GM19468 (cell line): ENCODE measurements at regions not wholly inside any gene's neighbourhood (a gene's known extent, or its start where the extent isn't known, plus 50 kb on each side); places are given as distances from the start of the nearest gene placed in this dataset.
"Not testable (repeated sequence)": the region's sequence is repeated elsewhere in the genome, so short reads cannot be mapped to it uniquely, and the experiment has no call there.

Experiments used
- ATAC-seq: cut with Tn5 transposase; IDR thresholded peaks from one replicate; pipeline ENCODE4 v1.9.1; 2021; ENCODE audit warnings: mild to moderate bottlenecking, moderate library complexity, moderate number of reproducible peaks; ENCODE audit not compliant: unreplicated experiment; ENCODE audit errors: extremely low read depth

DNA sequence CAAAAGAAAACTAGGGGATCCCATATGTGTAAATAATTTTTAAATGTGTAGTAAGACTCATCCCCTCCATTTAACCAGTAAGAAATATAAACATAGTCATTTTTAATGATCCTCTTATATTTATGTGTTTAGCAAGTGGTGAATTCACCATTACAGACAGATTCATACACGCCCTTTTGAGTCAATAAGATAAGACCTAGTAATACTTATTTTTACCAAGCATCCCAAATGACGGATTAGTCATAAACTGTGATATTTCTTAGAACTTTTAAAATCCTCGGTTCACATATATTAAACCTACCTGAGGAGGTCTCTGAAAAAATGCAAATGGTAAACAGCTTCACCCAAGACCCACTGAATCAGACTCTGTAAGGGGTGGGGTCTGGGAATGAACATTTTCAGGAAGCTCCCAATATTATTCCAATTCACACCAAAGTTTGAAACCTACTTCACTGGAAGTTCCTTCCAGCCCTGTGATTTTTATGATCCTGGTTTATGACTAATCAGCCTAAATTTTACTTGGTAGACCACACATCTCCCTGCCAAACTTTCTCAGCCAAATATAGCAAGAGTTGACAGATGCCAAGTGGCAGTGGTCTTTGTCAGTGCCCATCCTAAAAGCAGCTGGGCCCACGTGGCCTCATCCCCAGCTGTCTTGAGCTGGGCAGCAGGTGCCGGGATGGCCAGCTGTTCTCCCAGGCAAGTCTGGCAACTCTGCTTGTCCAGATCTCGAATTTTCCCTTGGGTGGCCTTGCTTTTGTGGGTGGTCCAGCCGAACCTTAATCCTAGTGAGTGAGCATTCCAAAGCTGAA is 559.0 kb upstream of the RGMB start:
- no peak for ATAC-seq

GRCh38 chr5:98217138-98217537 is 556.3 kb upstream of the RGMB start:
- no peak for ATAC-seq

GRCh38 chr5:98218838-98219237 is 554.6 kb upstream of the RGMB start:
- ATAC-seq, result no peak

DNA sequence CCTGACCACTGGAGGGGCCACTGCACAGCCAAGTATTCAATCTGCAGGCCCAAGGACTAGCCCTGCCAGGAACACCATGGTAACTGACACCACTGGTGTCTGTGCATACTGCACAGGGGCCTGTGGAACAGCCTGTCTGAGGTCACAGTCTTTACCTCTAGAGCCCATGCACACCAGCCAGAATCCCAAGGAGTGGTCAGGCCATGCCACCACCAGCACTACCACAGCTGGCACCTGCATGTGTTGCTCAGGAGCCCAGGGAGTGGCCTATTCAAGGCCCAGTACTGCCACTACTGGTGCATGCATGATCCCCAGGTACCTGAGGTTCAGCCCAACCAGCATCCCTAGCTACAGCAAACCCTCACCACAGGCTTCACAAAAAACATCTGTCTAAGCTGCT is 546.0 kb upstream of the RGMB start:
- no peak for ATAC-seq

GRCh38 chr5:98231089-98231488 is 542.4 kb upstream of the RGMB start:
- no peak for ATAC-seq

GRCh38 chr5:98237794-98238193 is 535.7 kb upstream of the RGMB start:
- ATAC-seq, result not testable (repeated sequence)

DNA sequence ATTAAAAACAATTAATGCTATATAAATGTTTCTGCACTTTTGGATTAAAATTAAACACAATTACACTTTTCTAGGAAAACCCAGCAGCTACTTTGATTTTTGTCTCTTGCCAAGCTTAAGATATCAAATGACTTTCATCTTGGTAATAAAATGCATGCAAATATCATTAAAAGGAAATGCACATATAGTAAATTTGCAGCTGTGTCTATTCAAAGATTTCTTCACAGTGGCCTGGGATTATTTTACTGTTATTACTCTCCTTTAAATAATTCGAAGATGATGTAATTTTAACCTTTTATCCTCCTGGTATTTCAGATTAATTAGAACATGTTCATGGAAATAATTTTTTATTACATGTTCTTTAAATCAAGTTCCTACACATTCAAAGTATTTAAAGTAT is 529.5 kb upstream of the RGMB start:
- no peak for ATAC-seq

DNA sequence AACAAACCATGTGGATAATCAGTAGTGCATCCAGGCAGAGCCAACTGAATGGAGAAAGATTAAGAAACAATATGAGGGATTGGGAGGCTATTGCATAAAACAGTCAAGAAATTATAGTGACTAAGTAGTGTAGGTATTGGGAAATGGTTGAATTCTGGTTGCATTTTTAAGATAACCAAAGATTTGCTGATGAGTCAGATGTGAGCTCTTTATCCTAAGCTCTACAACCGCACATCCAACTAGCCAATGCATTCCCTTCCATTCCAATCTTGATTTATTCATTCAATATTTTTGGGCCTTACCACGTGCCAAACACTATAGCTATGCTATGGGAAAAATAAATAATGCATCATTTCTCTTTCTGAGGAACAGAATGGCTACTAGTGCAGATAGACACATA is 524.5 kb upstream of the RGMB start:
- no peak for ATAC-seq

DNA sequence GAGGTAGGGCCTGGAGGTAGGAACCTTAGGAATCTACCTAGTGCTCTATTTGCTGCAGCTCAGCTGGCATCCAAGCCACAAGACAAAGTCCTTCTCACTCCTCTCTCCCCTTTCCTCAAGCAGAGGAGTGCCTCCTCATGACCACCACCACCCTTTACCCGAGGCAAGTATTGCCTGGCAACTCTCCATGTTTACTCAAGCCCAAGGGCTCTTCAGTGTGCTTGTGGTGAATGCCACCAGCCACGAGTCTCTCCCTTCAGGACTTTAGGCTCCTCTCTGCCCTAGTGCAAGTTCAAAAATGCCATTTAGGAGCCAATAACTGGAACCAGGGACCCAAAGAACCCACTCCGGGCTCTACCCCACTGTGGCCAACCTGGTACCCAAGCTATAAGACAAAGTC is 514.5 kb upstream of the RGMB start:
- ATAC-seq, result no peak

DNA sequence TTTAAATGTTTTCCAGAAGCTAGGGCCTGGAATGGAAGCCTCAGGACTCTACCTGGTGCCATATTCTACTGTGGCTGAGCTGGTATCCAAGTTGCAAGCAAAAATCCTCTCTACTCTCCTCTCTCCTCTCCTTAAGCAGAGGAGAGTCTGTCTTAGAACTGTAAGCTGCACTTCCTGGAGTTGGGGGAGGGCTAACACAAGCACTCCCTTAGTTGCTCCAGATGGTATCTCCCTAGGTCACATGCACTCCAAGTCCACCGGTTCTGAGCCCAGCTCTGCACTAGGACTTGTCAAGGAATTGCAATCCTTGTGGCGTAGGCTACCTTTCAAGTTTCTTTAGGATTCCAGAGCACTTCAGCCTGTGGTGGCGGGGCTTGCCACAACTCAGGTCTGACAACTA is 513.9 kb upstream of the RGMB start:
- ATAC-seq, result no peak

DNA sequence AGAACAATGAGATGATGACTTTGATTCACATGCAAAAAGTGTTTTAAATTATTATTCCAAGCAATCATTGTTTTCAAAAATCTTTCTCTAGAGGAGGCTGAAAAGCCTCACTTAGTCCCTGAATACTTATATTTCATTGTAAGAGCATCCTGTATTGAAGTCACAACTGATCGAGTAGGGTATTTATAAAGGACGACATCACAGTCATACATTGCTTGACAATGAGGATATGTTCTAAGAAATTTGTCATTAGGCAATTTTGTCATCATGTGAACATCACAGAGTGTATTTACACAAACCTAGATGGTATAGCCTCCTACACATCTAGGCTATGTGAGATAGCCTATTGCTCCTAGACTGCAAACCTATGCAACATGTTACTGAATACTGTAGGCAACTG is 510.4 kb upstream of the RGMB start:
- no peak for ATAC-seq

DNA sequence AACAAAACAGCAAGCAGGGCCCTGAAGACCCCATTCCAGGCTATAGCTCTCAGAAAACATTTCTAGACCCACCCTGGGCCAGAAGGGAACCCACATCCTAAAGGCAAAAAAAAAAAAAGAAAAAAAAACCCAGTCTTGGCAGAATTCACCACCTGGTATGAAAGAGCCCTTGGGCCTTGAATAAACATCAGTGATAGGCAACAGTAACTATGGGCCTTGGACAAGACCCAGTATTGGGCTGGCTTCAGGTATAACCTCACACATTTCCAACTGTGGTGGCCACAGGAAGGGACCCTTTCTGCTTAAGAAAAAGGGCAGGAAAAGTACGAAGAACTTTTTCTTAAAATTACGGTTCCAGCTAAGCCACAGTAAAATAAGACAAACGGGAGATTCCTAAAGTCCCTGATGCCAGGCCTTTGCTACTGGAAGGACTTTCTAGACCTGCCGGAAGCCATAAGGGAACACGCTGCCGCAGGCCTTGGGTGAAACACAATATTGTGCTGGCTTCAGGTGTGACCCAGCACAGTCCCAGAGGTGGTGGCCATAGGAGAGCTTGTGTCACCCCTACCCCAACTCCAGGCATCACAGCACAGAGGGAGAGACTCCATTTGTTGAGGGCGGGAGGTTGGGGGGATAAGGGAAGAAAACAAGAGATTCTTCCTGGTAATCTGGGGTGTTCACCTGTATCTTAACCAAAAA is 505.2 kb upstream of the RGMB start:
- no peak for ATAC-seq

DNA sequence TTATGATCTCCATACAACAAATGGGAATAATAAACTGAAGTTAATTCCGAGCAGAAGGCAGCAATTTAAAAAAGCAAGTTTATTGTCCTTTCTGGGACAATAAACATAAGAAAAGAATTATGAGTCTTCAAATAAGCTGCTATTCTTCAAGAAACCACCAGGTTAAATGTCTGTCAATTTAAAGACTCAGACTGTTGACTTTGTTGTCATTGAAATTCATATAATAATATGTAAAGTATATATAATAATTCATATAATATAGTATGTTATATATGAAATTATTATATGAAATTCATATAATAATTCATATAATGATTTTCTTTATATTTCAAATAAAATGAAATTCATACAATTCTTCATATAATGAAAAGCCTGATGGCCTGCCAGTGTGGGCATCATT is 497.5 kb upstream of the RGMB start:
- ATAC-seq, result no peak

DNA sequence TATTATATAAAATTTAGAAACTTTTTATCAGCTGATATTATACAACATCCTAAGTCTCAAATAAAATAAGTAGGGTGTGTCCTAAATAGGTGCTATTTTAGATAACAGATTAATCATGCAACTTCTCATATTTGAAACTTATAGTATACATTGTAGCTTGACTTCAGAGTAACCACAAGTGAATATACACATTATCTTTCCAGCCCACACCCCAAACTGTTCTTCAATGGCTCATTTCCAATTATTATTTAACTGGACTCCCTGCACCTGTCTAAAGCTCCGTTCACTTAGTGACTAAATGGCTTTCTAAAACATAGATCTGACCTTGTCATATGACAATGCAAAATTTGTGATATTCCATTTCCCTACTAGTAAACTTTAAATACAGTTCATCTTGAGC is 490.9 kb upstream of the RGMB start:
- ATAC-seq, result no peak

- ATAC-seq, result no peak
Observed at GRCh38 chr5:98292496-98292895, 481.0 kb upstream of the RGMB start.

- no peak for ATAC-seq
Observed at GRCh38 chr5:98296426-98296825, 477.0 kb upstream of the RGMB start.

GRCh38 chr5:98299435-98299834 is 474.0 kb upstream of the RGMB start:
- no peak for ATAC-seq

DNA sequence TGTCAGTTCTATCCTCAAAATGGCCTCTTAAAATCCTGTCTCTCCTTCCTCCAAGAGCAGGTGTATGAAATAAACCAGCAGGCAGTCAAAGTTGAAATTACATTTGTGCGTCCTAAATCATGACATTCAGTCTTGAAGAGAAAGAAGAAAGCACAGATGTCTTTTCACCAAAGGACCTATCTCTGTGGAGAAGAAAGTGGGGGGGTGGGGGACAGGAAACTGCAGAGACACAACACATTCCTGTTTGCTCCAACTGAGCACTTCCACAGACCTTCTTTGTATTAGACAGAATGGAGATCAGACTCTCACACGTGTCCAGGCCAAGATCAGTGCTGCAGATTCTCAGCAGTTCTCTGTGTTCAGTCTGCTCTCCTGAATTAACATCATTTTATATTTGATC is 471.9 kb upstream of the RGMB start:
- no peak for ATAC-seq

DNA sequence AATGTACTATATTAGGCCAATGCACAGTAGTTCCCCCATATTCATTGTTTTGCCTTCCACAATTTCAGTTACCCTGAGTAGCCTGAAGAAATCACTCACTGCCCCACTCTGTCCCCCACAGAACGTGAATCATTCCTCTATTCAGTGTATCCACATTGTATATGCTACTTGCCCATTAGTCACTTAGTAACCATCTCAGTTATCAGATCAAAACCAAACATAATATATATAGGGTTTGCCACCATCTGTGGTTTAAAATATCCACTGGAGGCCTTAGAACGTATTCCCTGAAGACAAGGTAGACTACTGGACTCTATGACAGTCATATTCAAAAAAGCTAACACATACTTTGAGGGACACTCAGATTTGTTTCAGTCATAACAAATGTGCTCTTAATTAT is 465.7 kb upstream of the RGMB start:
- no peak for ATAC-seq

DNA sequence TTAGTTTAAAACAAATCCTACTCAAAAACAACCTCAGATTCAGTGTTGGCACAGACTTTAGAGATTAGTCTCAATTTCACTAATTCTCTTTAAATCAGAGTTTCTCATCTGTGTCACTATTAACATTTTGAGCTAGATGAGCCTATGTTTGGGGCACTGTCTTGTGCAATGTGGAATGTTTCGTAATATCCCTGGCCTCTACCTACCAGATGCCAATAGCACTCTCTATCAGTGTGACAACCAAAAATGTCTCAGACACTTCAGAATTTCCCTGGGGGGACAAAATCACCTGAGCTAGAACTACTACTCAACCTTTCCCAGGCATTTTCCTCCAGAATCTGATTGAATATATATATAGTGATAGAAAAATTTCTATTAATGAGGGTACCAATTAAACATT is 465.2 kb upstream of the RGMB start:
- ATAC-seq, result no peak

- ATAC-seq, result no peak
Observed at GRCh38 chr5:98308960-98309359, 464.5 kb upstream of the RGMB start.
